Breast epithelium (tissue), 4 donors: ENCODE measurements at regions not wholly inside any gene's neighbourhood (a gene's known extent, or its start where the extent isn't known, plus 50 kb on each side); places are given as distances from the start of the nearest gene placed in this dataset.

Source experiments
- DNase-seq, 2 donors: peaks; one replicate each; pipeline ENCODE4 v3.0.0-alpha.2; 2019; ENCODE audit warnings: low spot score in 2 of 2
- H3K27ac ChIP-seq, 2 donors: fragments of 200-600 bp; sonication (generic) in 1 of 2; one replicate each; pipeline ENCODE4 v1.5.1; 2016 to 2019; ENCODE audit warnings: mild to moderate bottlenecking in 1 of 2
- H3K27me3 ChIP-seq, 2 donors: fragments of 200-600 bp; sonication (generic) in 1 of 2; one replicate each; pipeline versions ENCODE4 v1.5.1 to v1.6.0; 2017 to 2019; ENCODE audit warnings: control low read depth in 1 of 2, mild to moderate bottlenecking in 1 of 2
- H3K36me3 ChIP-seq: fragments of 200-600 bp; one replicate; pipeline ENCODE4 v1.5.1; 2019
- H3K4me1 ChIP-seq, 2 donors: fragments of 200-600 bp; sonication (generic); one replicate each; pipeline ENCODE4 v1.5.1; 2016 to 2019; ENCODE audit warnings: control low read depth in 1 of 2
- H3K4me3 ChIP-seq, 3 donors: fragments of 200-600 bp; sonication (generic); 1 replicate in 2 of 3; 2 replicates in 1 of 3; pipeline ENCODE4 v1.5.1; 2016 to 2019; ENCODE audit warnings: mild to moderate bottlenecking in 3 of 3, moderate library complexity in 2 of 3
- H3K9me3 ChIP-seq, 2 donors: fragments of 200-600 bp; sonication (generic) in 1 of 2; one replicate each; pipeline ENCODE4 v1.5.1; 2016 to 2019; ENCODE audit warnings: control low read depth in 1 of 2
- CTCF ChIP-seq, 3 donors: fragments of 450-650 bp; IDR thresholded peaks; one replicate each; pipeline ENCODE4 v1.5.1; 2016 to 2017; ENCODE audit warnings: antibody characterized with exemption in 3 of 3, mild to moderate bottlenecking in 3 of 3, moderate library complexity in 3 of 3
- POLR2A ChIP-seq: fragments of 450-650 bp; IDR thresholded peaks from one replicate; pipeline ENCODE4 v1.6.1; 2016; ENCODE audit warnings: antibody characterized with exemption, mild to moderate bottlenecking, moderate library complexity
- POLR2AphosphoS5 ChIP-seq, 3 donors: sonication (generic); formaldehyde crosslinking; IDR thresholded peaks; one replicate each; pipeline ENCODE4 v1.6.1; 2017; ENCODE audit warnings: antibody characterized with exemption in 3 of 3
- intact Hi-C: fragments of 100-400 bp; cut with DNase I; formaldehyde crosslinking; loops from one replicate; pipeline ENCODE4 v1.15.1; 2023; ENCODE audit warnings: low total_unique reads

- no peak overlapping the region for H3K4me3 ChIP-seq
- H3K27me3 ChIP-seq, result peaks cover 0 to 25% of the 10 kb centered on the region in 2 donors
- no peak for DNase-seq
- H3K9me3 ChIP-seq, result no peaks in the 10 kb centered on the region
- H3K27ac ChIP-seq, result no peak overlapping the region
- no peak for TF ChIP-seq POLR2A
- no peak for TF ChIP-seq CTCF (IDR thresholded peaks at IDR 0.05)
- TF ChIP-seq POLR2AphosphoS5 (IDR thresholded peaks at IDR 0.05), result no peak
- no peaks in the 10 kb centered on the region for H3K4me1 ChIP-seq
- no peaks in the 10 kb centered on the region for H3K36me3 ChIP-seq
- intact Hi-C loops, result loop anchor here (10.0 kb wide), 1 partner anchor 723 kb away; no protein-coding TSS in a partner anchor
These were observed 130.4 kb upstream of the NTF3 start for GRCh38 chr12:5301539-5301938.

GRCh38 chr12:5305425-5305824, 126.5 kb upstream of the NTF3 start:
- Histone ChIP-seq H3K4me1 (no peaks in the 10 kb centered on the region), H3K27ac (no peak overlapping the region), H3K36me3 (no peaks in the 10 kb centered on the region), H3K4me3 (no peak overlapping the region), H3K9me3 (no peaks in the 10 kb centered on the region), H3K27me3 (peaks cover 0 to 25% of the 10 kb centered on the region in 2 donors)
- intact Hi-C loops, result loop anchor here (10.0 kb wide), 1 partner anchor 719 kb away; no protein-coding TSS in a partner anchor
- TF ChIP-seq POLR2A, result no peak
- no peak for TF ChIP-seq POLR2AphosphoS5 (IDR thresholded peaks at IDR 0.05)
- TF ChIP-seq CTCF (IDR thresholded peaks at IDR 0.05), result no peak
- no peak for DNase-seq

GRCh38 chr12:5305886-5306545, 125.9 kb upstream of the NTF3 start:
- Histone ChIP-seq H3K9me3 (no peaks in the 10 kb centered on the region), H3K27me3 (peaks cover 0 to 22% of the 10 kb centered on the region in 2 donors), H3K27ac (no peak overlapping the region), H3K36me3 (no peaks in the 10 kb centered on the region), H3K4me1 (no peaks in the 10 kb centered on the region), H3K4me3 (no peak overlapping the region)
- intact Hi-C loops, result loop anchor here (10.0 kb wide), 1 partner anchor 719 kb away; no protein-coding TSS in a partner anchor
- TF ChIP-seq POLR2A (no peak), CTCF (IDR thresholded peaks at IDR 0.05) (no peak), POLR2AphosphoS5 (IDR thresholded peaks at IDR 0.05) (no peak)
- no peak for DNase-seq

- Histone ChIP-seq H3K4me1 (no peaks in the 10 kb centered on the region), H3K27ac (no peak overlapping the region), H3K27me3 (peaks cover 0 to 14% of the 10 kb centered on the region in 2 donors), H3K36me3 (no peaks in the 10 kb centered on the region), H3K9me3 (no peaks in the 10 kb centered on the region), H3K4me3 (no peak overlapping the region)
- intact Hi-C loops, result loop anchor here (10.0 kb wide), 1 partner anchor 718 kb away; no protein-coding TSS in a partner anchor
- TF ChIP-seq CTCF (IDR thresholded peaks at IDR 0.05), result no peak
- TF ChIP-seq POLR2A, result no peak
- no peak for TF ChIP-seq POLR2AphosphoS5 (IDR thresholded peaks at IDR 0.05)
- no peak for DNase-seq
These were observed 124.8 kb upstream of the NTF3 start for GRCh38 chr12:5307065-5307464.

- intact Hi-C loops, result loop anchor here (10.0 kb wide), 1 partner anchor 717 kb away; no protein-coding TSS in a partner anchor
- no peaks in the 10 kb centered on the region for H3K36me3 ChIP-seq
- no peaks in the 10 kb centered on the region for H3K4me1 ChIP-seq
- TF ChIP-seq CTCF (IDR thresholded peaks at IDR 0.05), result no peak
- no peak for TF ChIP-seq POLR2AphosphoS5 (IDR thresholded peaks at IDR 0.05)
- no peak for TF ChIP-seq POLR2A
- H3K27me3 ChIP-seq, result peaks cover 0 to 15% of the 10 kb centered on the region in 2 donors
- DNase-seq, result no peak
- no peak overlapping the region for H3K27ac ChIP-seq
- no peak overlapping the region for H3K4me3 ChIP-seq
- no peaks in the 10 kb centered on the region for H3K9me3 ChIP-seq
These were observed 123.7 kb upstream of the NTF3 start for GRCh38 chr12:5308216-5308615.
